Breast epithelium (tissue), 3 donors: ENCODE measurements at regions not wholly inside any gene's neighbourhood (a gene's known extent, or its start where the extent isn't known, plus 50 kb on each side); places are given as distances from the start of the nearest gene placed in this dataset.

Experiments used
- CTCF ChIP-seq, 3 donors: fragments of 450-650 bp; IDR thresholded peaks; one replicate each; pipeline ENCODE4 v1.5.1; 2016 to 2017; ENCODE audit warnings: antibody characterized with exemption in 3 of 3, mild to moderate bottlenecking in 3 of 3, moderate library complexity in 3 of 3
- POLR2A ChIP-seq: fragments of 450-650 bp; IDR thresholded peaks from one replicate; pipeline ENCODE4 v1.6.1; 2016; ENCODE audit warnings: antibody characterized with exemption, mild to moderate bottlenecking, moderate library complexity

GRCh38 chr20:60371384-60371783 is 413.2 kb downstream of the CDH26 start:
- TF ChIP-seq CTCF (IDR thresholded peaks at IDR 0.05), result no peak
- TF ChIP-seq POLR2A, result no peak
